Ovary (tissue), 3 donors: ENCODE measurements at regions not wholly inside any gene's neighbourhood (a gene's known extent, or its start where the extent isn't known, plus 50 kb on each side); places are given as distances from the start of the nearest gene placed in this dataset.

Source experiments
- POLR2A ChIP-seq: fragments of 450-650 bp; IDR thresholded peaks from one replicate; pipeline ENCODE4 v1.6.1; 2017; ENCODE audit warnings: antibody characterized with exemption, mild to moderate bottlenecking, moderate library complexity
- TF ChIP-seq, protein P1 (sequence below), 3 donors: fragments of 450-650 bp in 2 of 3; fragments of 200-600 bp in 1 of 3; IDR thresholded peaks; one replicate each; pipeline versions ENCODE4 v1.5.1 to v1.8.0; 2016 to 2022; ENCODE audit warnings: antibody characterized with exemption in 3 of 3, mild to moderate bottlenecking in 1 of 3
- donor health status: DM: no; HTN: no; CAD: no.

DNA sequence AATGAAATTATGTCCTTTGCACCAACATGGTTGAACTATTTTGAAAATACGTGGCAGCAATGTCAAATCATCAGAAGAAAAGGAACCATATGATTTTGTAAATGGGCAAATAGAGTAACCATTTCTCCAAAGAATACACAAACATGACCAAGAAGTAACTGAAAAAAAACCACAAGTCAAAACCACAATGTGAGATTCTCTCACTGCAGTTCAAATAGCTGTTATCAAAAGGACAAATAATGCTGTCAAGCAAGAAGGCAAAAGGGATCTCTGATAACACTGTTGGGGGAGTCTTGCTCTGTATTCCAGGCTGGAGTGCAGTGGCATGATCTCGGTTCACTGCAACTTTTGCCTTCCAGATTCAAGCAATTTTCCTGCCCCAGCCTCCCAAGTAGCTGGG, 170.7 kb upstream of the XIST start:
- TF ChIP-seq, protein P1, sequence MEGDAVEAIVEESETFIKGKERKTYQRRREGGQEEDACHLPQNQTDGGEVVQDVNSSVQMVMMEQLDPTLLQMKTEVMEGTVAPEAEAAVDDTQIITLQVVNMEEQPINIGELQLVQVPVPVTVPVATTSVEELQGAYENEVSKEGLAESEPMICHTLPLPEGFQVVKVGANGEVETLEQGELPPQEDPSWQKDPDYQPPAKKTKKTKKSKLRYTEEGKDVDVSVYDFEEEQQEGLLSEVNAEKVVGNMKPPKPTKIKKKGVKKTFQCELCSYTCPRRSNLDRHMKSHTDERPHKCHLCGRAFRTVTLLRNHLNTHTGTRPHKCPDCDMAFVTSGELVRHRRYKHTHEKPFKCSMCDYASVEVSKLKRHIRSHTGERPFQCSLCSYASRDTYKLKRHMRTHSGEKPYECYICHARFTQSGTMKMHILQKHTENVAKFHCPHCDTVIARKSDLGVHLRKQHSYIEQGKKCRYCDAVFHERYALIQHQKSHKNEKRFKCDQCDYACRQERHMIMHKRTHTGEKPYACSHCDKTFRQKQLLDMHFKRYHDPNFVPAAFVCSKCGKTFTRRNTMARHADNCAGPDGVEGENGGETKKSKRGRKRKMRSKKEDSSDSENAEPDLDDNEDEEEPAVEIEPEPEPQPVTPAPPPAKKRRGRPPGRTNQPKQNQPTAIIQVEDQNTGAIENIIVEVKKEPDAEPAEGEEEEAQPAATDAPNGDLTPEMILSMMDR (IDR thresholded peaks at IDR 0.05): no peak
- TF ChIP-seq POLR2A: no peak
